ENCODE measurements at regions not wholly inside any gene's neighbourhood (a gene's known extent, or its start where the extent isn't known, plus 50 kb on each side); places are given as distances from the start of the nearest gene placed in this dataset.

DNA sequence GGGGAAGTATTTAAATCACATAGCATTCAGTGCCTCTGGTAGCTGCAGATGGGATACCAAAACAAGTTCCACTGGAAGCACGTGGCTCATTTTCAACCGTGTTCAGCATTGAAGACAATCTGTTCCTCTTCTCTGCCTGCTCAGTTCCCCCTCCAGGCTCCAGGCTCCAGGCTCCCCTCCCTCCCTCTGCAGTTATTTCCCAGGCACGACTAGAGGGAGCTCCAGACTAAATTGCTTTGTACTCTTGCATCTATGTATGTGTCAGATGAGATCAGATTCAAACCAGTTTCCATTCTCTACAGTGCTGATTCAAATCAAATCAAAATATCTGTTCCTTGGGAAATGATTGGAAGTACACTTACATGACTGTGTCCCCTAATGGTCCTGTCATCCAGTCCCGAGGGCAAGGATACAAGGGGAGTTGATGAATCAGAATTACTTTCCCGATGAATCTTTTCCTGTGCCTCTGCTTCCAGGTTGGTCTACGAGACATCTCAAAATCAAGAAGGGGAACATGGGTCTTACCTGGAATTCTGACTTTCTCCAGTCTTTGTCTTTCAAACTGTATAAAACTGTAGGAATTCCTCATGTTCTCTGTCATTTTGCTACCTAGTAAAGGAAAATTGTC lies 600.5 kb downstream of the EDEM1 start:
- Histone ChIP-seq H3K27ac (ENCODE audit: low read depth in 2 of 2, low read length in 2 of 2) (no peak overlapping the region), H3K9me3 (ENCODE audit: control insufficient read depth in 2 of 2, low read length in 2 of 2) (no peaks in the 10 kb centered on the region), H3K9ac (ENCODE audit: low read depth in 1 of 2, low read length in 2 of 2) (no peak overlapping the region), H3K36me3 (ENCODE audit: control insufficient read depth in 2 of 2, insufficient read depth in 2 of 2, low read length in 2 of 2) (no peaks in the 10 kb centered on the region), H3K27me3 (ENCODE audit: control insufficient read depth in 2 of 2, insufficient read depth in 2 of 2, low read length in 2 of 2) (no peaks in the 10 kb centered on the region), H3K4me3 (ENCODE audit: low read length in 2 of 2) (no peak overlapping the region), H3K4me1 (ENCODE audit: control insufficient read depth in 2 of 2, insufficient read depth in 2 of 2, low read length in 2 of 2) (peaks cover 0 to 2% of the 10 kb centered on the region in 2 donors)

DNA sequence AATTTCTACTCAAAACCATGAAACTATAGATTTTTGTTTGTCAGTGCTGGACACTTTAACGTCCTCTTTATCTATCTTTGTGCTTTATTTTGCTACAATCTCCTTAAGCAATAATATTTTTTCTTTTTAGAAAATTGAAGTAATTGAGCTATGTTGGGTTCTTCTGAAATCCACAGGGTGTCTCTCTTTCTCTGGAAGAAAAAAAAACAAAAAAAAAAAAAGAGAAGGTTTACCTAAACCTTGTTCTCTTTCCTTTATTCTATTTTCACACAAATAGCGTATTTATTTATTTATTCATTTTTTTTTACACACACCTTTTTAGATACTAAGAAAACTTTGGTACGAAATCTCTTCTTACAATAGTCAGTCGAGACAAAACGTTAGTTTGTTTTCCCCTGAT lies 601.0 kb downstream of the EDEM1 start:
- no peaks in the 10 kb centered on the region for H3K36me3 ChIP-seq (ENCODE audit: control insufficient read depth in 2 of 2, insufficient read depth in 2 of 2, low read length in 2 of 2)
- H3K4me1 ChIP-seq (ENCODE audit: control insufficient read depth in 2 of 2, insufficient read depth in 2 of 2, low read length in 2 of 2), result peaks cover 0 to 2% of the 10 kb centered on the region in 2 donors
- no peaks in the 10 kb centered on the region for H3K9me3 ChIP-seq (ENCODE audit: control insufficient read depth in 2 of 2, low read length in 2 of 2)
- no peak overlapping the region for H3K4me3 ChIP-seq (ENCODE audit: low read length in 2 of 2)
- H3K27me3 ChIP-seq (ENCODE audit: control insufficient read depth in 2 of 2, insufficient read depth in 2 of 2, low read length in 2 of 2), result no peaks in the 10 kb centered on the region
- H3K27ac ChIP-seq (ENCODE audit: low read depth in 2 of 2, low read length in 2 of 2), result no peak overlapping the region
- H3K9ac ChIP-seq (ENCODE audit: low read depth in 1 of 2, low read length in 2 of 2), result no peak overlapping the region

DNA sequence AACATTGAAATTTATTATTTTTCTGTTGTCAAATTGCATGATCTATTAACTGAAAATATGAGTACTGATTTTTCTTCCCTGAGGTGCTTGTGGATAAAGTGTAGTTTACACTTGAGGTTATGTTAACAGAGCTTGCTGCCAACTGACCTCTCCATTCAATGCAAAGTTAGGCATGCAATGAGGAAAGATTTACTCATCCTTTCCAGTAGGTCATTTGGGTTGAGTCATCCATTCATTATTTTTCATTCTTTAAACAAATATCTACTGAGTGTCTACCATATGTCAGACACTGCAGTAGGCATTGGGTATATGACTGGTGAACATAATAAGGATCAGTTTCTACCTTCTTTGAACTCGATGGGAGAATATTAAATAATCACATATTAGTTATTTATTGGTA lies 604.1 kb downstream of the EDEM1 start:
- Histone ChIP-seq H3K4me3 (ENCODE audit: low read length in 2 of 2) (no peak overlapping the region), H3K27me3 (ENCODE audit: control insufficient read depth in 2 of 2, insufficient read depth in 2 of 2, low read length in 2 of 2) (no peaks in the 10 kb centered on the region), H3K36me3 (ENCODE audit: control insufficient read depth in 2 of 2, insufficient read depth in 2 of 2, low read length in 2 of 2) (no peaks in the 10 kb centered on the region), H3K4me1 (ENCODE audit: control insufficient read depth in 2 of 2, insufficient read depth in 2 of 2, low read length in 2 of 2) (peaks cover 0 to 2% of the 10 kb centered on the region in 2 donors), H3K27ac (ENCODE audit: low read depth in 2 of 2, low read length in 2 of 2) (no peak overlapping the region), H3K9me3 (ENCODE audit: control insufficient read depth in 2 of 2, low read length in 2 of 2) (no peaks in the 10 kb centered on the region), H3K9ac (ENCODE audit: low read depth in 1 of 2, low read length in 2 of 2) (no peak overlapping the region)

- Histone ChIP-seq H3K27me3 (ENCODE audit: control insufficient read depth in 2 of 2, insufficient read depth in 2 of 2, low read length in 2 of 2) (no peaks in the 10 kb centered on the region), H3K4me1 (ENCODE audit: control insufficient read depth in 2 of 2, insufficient read depth in 2 of 2, low read length in 2 of 2) (no peaks in the 10 kb centered on the region), H3K4me3 (ENCODE audit: low read length in 2 of 2) (no peak overlapping the region), H3K9ac (ENCODE audit: low read depth in 1 of 2, low read length in 2 of 2) (no peak overlapping the region), H3K36me3 (ENCODE audit: control insufficient read depth in 2 of 2, insufficient read depth in 2 of 2, low read length in 2 of 2) (no peaks in the 10 kb centered on the region), H3K9me3 (ENCODE audit: control insufficient read depth in 2 of 2, low read length in 2 of 2) (no peaks in the 10 kb centered on the region), H3K27ac (ENCODE audit: low read depth in 2 of 2, low read length in 2 of 2) (no peak overlapping the region)
These were observed 609.0 kb downstream of the EDEM1 start for GRCh38 chr3:5796541-5796940.

DNA sequence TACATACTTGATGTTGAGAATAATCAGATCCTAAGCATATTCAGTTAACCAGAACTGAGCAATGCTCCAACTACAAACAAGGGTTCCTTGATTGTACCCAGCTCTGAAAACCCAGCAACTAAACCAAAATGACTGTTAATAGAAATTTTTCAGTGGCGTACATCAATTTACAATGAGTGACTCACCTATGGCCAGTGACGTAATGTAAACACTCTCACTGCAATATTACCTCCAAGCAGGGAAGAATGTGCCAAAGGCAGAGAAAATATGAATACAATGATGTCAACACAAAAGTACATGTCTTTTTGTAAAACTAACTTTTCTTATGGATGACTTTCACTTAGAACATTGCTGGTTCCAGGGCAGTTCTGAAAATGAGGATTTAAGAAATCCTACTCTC lies 611.3 kb downstream of the EDEM1 start:
- Histone ChIP-seq H3K36me3 (ENCODE audit: control insufficient read depth in 2 of 2, insufficient read depth in 2 of 2, low read length in 2 of 2) (no peaks in the 10 kb centered on the region), H3K9ac (ENCODE audit: low read depth in 1 of 2, low read length in 2 of 2) (no peak overlapping the region), H3K27ac (ENCODE audit: low read depth in 2 of 2, low read length in 2 of 2) (no peak overlapping the region), H3K4me3 (ENCODE audit: low read length in 2 of 2) (no peak overlapping the region), H3K27me3 (ENCODE audit: control insufficient read depth in 2 of 2, insufficient read depth in 2 of 2, low read length in 2 of 2) (no peaks in the 10 kb centered on the region), H3K4me1 (ENCODE audit: control insufficient read depth in 2 of 2, insufficient read depth in 2 of 2, low read length in 2 of 2) (no peaks in the 10 kb centered on the region), H3K9me3 (ENCODE audit: control insufficient read depth in 2 of 2, low read length in 2 of 2) (no peaks in the 10 kb centered on the region)

DNA sequence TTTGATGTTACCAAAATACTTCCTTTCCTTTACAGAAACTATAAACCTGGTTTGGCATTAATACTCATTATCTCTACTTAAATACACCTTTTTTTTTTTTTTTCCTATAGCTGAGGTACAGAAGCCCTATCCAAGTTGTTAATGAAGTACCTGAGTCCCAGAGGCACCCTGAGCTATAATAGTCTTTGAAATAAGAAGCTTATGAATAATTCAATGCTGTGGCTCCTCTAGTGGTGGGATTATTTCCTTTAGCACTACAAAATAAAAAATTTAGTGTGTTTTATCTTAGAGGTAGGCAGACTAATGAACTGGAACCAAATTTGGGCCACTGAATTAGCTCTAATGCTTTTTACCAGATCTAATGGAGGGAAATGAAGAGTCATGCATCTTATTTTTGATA lies 611.9 kb downstream of the EDEM1 start:
- Histone ChIP-seq H3K9me3 (ENCODE audit: control insufficient read depth in 2 of 2, low read length in 2 of 2) (no peaks in the 10 kb centered on the region), H3K36me3 (ENCODE audit: control insufficient read depth in 2 of 2, insufficient read depth in 2 of 2, low read length in 2 of 2) (no peaks in the 10 kb centered on the region), H3K9ac (ENCODE audit: low read depth in 1 of 2, low read length in 2 of 2) (no peak overlapping the region)

GRCh38 chr3:5800965-5801364 lies 613.5 kb downstream of the EDEM1 start:
- Histone ChIP-seq H3K36me3 (ENCODE audit: control insufficient read depth in 2 of 2, insufficient read depth in 2 of 2, low read length in 2 of 2) (no peaks in the 10 kb centered on the region), H3K9ac (ENCODE audit: low read depth in 1 of 2, low read length in 2 of 2) (no peak overlapping the region), H3K27ac (ENCODE audit: low read depth in 2 of 2, low read length in 2 of 2) (no peak overlapping the region), H3K9me3 (ENCODE audit: control insufficient read depth in 2 of 2, low read length in 2 of 2) (no peaks in the 10 kb centered on the region), H3K4me3 (ENCODE audit: low read length in 2 of 2) (no peak overlapping the region), H3K27me3 (ENCODE audit: control insufficient read depth in 2 of 2, insufficient read depth in 2 of 2, low read length in 2 of 2) (no peaks in the 10 kb centered on the region), H3K4me1 (ENCODE audit: control insufficient read depth in 2 of 2, insufficient read depth in 2 of 2, low read length in 2 of 2) (no peaks in the 10 kb centered on the region)

More for the DNA sequence above, 611.9 kb downstream of the EDEM1 start:
- no peaks in the 10 kb centered on the region for H3K27me3 ChIP-seq (ENCODE audit: control insufficient read depth in 2 of 2, insufficient read depth in 2 of 2, low read length in 2 of 2)
- no peak overlapping the region for H3K27ac ChIP-seq (ENCODE audit: low read depth in 2 of 2, low read length in 2 of 2)
- no peaks in the 10 kb centered on the region for H3K4me1 ChIP-seq (ENCODE audit: control insufficient read depth in 2 of 2, insufficient read depth in 2 of 2, low read length in 2 of 2)
- no peak overlapping the region for H3K4me3 ChIP-seq (ENCODE audit: low read length in 2 of 2)

GRCh38 chr3:5806192-5806591 lies 618.7 kb downstream of the EDEM1 start:
- no peaks in the 10 kb centered on the region for H3K4me1 ChIP-seq (ENCODE audit: control insufficient read depth in 2 of 2, insufficient read depth in 2 of 2, low read length in 2 of 2)
- H3K4me3 ChIP-seq (ENCODE audit: low read length in 2 of 2), result no peak overlapping the region
- no peak overlapping the region for H3K27ac ChIP-seq (ENCODE audit: low read depth in 2 of 2, low read length in 2 of 2)
- H3K36me3 ChIP-seq (ENCODE audit: control insufficient read depth in 2 of 2, insufficient read depth in 2 of 2, low read length in 2 of 2), result no peaks in the 10 kb centered on the region
- no peaks in the 10 kb centered on the region for H3K27me3 ChIP-seq (ENCODE audit: control insufficient read depth in 2 of 2, insufficient read depth in 2 of 2, low read length in 2 of 2)
- no peaks in the 10 kb centered on the region for H3K9me3 ChIP-seq (ENCODE audit: control insufficient read depth in 2 of 2, low read length in 2 of 2)
- no peak overlapping the region for H3K9ac ChIP-seq (ENCODE audit: low read depth in 1 of 2, low read length in 2 of 2)

DNA sequence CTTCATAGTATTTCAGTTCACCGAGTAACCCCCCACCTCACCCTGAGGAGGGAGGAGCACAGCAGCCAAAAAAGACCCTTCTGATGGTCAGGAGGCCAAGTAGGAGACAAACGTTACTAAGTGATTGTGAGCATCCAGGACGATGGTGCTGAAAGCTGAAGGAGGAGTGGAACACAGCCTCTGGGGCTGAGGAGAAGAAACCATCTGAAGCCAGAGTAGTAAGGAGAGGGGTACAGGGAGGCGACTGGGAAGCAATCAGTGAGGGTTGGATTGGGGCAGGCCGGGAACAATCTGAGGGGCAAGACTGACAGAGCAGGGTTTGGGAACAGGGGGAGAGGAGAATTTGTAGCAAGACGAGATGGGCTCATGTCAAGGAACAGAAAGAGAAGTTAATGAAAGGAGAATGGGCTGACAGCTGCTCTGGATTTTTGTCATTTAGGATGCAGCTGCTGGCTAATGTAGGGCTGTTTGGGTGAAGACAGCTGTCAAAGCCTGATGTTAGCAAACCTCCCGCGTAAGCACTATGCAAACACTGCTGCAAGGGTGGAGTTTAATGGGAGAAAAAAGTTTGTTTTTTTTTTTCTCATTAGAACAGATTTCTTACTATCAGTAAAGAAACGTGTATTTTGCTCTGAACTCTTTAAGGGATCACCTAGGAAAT lies 622.2 kb downstream of the EDEM1 start:
- H3K4me1 ChIP-seq (ENCODE audit: control insufficient read depth in 2 of 2, insufficient read depth in 2 of 2, low read length in 2 of 2), result no peaks in the 10 kb centered on the region
- H3K27me3 ChIP-seq (ENCODE audit: control insufficient read depth in 2 of 2, insufficient read depth in 2 of 2, low read length in 2 of 2), result no peaks in the 10 kb centered on the region
- H3K9ac ChIP-seq (ENCODE audit: low read depth in 1 of 2, low read length in 2 of 2), result no peak overlapping the region
- H3K9me3 ChIP-seq (ENCODE audit: control insufficient read depth in 2 of 2, low read length in 2 of 2), result no peaks in the 10 kb centered on the region
- H3K27ac ChIP-seq (ENCODE audit: low read depth in 2 of 2, low read length in 2 of 2), result no peak overlapping the region
- H3K4me3 ChIP-seq (ENCODE audit: low read length in 2 of 2), result no peak overlapping the region
- no peaks in the 10 kb centered on the region for H3K36me3 ChIP-seq (ENCODE audit: control insufficient read depth in 2 of 2, insufficient read depth in 2 of 2, low read length in 2 of 2)

DNA sequence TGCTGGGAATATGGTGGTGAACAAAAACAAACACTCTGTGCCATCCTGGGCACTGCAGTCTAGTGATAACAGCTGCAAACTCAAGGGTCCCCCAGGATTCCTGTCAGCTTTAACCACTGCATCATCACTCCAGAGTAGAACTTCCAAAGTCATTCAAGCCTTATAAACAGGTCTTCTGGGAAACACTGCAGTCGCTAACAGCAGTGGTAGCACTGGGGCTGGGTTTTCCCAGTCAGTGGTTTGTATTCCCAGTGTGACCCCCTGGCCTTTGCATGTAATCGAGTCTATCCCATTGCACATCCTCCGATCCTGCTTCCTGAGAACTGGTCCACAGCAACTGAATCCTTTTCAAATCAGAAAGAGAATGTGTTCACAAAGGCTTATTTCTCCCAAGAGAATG lies 623.5 kb downstream of the EDEM1 start:
- Histone ChIP-seq H3K4me1 (ENCODE audit: control insufficient read depth in 2 of 2, insufficient read depth in 2 of 2, low read length in 2 of 2) (no peaks in the 10 kb centered on the region), H3K9me3 (ENCODE audit: control insufficient read depth in 2 of 2, low read length in 2 of 2) (no peaks in the 10 kb centered on the region), H3K4me3 (ENCODE audit: low read length in 2 of 2) (no peak overlapping the region)

More for the DNA sequence above, 623.5 kb downstream of the EDEM1 start:
- Histone ChIP-seq H3K27me3 (ENCODE audit: control insufficient read depth in 2 of 2, insufficient read depth in 2 of 2, low read length in 2 of 2) (no peaks in the 10 kb centered on the region), H3K36me3 (ENCODE audit: control insufficient read depth in 2 of 2, insufficient read depth in 2 of 2, low read length in 2 of 2) (no peaks in the 10 kb centered on the region), H3K9ac (ENCODE audit: low read depth in 1 of 2, low read length in 2 of 2) (no peak overlapping the region), H3K27ac (ENCODE audit: low read depth in 2 of 2, low read length in 2 of 2) (no peak overlapping the region)

Data from mucosa of rectum (tissue), 2 donors.